Activated CD8-positive, alpha-beta T cell treated with anti-CD3 and anti-CD28 coated beads, Interleukin-2, amount 10 ng/mL, durations not matched to agents 7 days and 5 days (primary cell): ENCODE measurements at regions not wholly inside any gene's neighbourhood (a gene's known extent, or its start where the extent isn't known, plus 50 kb on each side); places are given as distances from the start of the nearest gene placed in this dataset.
"Not testable (repeated sequence)": the region's sequence is repeated elsewhere in the genome, so short reads cannot be mapped to it uniquely, and the experiment has no call there.

Experiments
- ATAC-seq: fragments of 150-1000 bp; cut with Tn5 transposase; one replicate; pipeline ENCODE4 v1.10.0; 2021; ENCODE audit warnings: moderate library complexity
- CTCF ChIA-PET: fragments of 350-600 bp; sonication (Branson Sonifier 250); formaldehyde crosslinking; loops from one replicate; lab custom pipeline; 2021; ENCODE audit warnings: antibody characterized with exemption; lab: Charles Lee
- POLR2A ChIA-PET: fragments of 350-600 bp; sonication (Branson Sonifier 250); formaldehyde crosslinking; loops from one replicate; lab custom pipeline; 2021; ENCODE audit warnings: antibody characterized with exemption; lab: Charles Lee
- DNase-seq: peaks from one replicate; pipeline ENCODE4 v3.0.0-alpha.2; 2020
- H3K27ac Mint-ChIP-seq: one replicate; pipeline ENCODE4 v1.8.0; 2021; ENCODE audit warnings: mild to moderate bottlenecking, mixed read lengths
- H3K27me3 Mint-ChIP-seq: one replicate; pipeline ENCODE4 v1.8.0; 2021; ENCODE audit warnings: low read depth, mixed read lengths
- H3K36me3 Mint-ChIP-seq: one replicate; pipeline ENCODE4 v1.8.0; 2021; ENCODE audit warnings: low read depth, mixed read lengths
- H3K4me1 Mint-ChIP-seq: one replicate; pipeline ENCODE4 v1.8.0; 2021; ENCODE audit warnings: low read depth, mixed read lengths
- H3K4me3 Mint-ChIP-seq: one replicate; pipeline ENCODE4 v1.8.0; 2021; ENCODE audit warnings: mild to moderate bottlenecking, mixed read lengths
- H3K9me3 Mint-ChIP-seq: one replicate; pipeline ENCODE4 v1.8.0; 2022; ENCODE audit warnings: mixed read lengths; ENCODE audit not compliant: insufficient read depth

DNA sequence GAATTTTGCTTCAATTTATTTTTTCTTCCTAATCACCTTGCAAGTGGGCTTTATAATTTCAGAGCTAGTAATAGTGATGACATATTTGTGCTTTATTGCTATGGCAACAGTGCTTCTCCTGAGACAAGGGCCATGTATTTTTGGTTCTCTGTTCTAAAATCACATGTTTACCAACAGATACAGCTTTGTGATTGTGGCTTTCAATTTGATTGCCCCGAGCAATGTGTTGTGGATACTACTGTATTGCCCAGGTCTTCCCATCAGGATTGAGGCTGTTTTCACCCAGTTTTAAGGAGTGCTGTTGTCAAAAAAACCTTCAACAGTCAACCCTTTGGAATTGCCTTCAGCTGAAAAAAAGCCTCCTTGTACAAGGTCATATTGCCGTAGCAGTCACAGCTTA, 841.4 kb upstream of the VRK2 start:
- H3K36me3 Mint-ChIP-seq = no peaks in the 10 kb centered on the region
- H3K4me1 Mint-ChIP-seq = no peaks in the 10 kb centered on the region
- ChIA-PET POLR2A (no interaction called here), CTCF (no interaction called here)
- no peak overlapping the region for H3K27ac Mint-ChIP-seq
- no peak for ATAC-seq
- no peak for DNase-seq
- no peaks in the 10 kb centered on the region for H3K27me3 Mint-ChIP-seq
- no peak overlapping the region for H3K4me3 Mint-ChIP-seq
- H3K9me3 Mint-ChIP-seq = peaks cover 3% of the 10 kb centered on the region

DNA sequence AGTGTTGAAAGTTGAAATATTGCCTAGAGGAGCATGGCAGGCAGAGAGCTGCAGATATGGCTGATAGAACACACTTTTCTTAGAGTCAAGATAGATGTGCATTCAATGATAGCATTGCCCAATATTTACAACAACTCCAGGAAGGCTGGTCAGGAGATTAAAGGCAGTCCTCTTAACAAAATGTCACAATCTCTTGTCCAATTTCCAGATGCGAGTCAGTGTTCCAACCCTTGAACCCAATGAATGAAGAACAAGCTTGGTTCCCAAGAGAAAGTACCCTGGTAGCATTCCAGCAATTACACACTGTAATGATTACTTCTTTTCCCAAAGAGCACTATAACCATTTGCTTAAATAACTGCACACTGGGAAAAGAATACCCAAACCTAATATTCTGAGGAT, 839.4 kb upstream of the VRK2 start:
- CTCF ChIA-PET = no interaction called here
- ATAC-seq = no peak
- Mint-ChIP-seq H3K27ac (no peak overlapping the region), H3K27me3 (no peaks in the 10 kb centered on the region), H3K36me3 (no peaks in the 10 kb centered on the region), H3K9me3 (peaks cover 3% of the 10 kb centered on the region), H3K4me3 (no peak overlapping the region), H3K4me1 (no peaks in the 10 kb centered on the region)
- POLR2A ChIA-PET = no interaction called here
- no peak for DNase-seq

DNA sequence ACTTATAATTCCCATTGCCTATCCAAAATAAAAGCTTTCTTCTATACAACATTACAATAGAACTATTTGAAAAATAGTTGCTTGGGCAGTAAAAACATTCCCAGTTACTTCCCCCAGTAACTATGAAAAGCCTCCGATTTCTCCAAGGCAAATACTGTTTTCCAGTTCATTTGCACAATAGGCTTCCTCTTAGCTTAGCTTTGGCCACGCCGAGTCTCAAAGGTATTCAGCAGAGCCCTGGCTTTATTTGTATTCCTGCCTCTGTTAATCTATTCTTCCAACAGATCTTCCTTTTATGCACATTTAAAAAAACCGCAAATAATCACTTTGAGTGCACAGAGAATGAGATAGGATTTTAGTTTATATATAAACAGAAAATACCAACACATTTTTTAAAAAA, 836.8 kb upstream of the VRK2 start:
- Mint-ChIP-seq H3K4me3 (no peak overlapping the region), H3K9me3 (no peaks in the 10 kb centered on the region), H3K4me1 (no peaks in the 10 kb centered on the region), H3K36me3 (no peaks in the 10 kb centered on the region), H3K27ac (no peak overlapping the region), H3K27me3 (no peaks in the 10 kb centered on the region)
- POLR2A ChIA-PET = no interaction called here
- CTCF ChIA-PET = no interaction called here
- no peak for ATAC-seq
- DNase-seq = no peak

DNA sequence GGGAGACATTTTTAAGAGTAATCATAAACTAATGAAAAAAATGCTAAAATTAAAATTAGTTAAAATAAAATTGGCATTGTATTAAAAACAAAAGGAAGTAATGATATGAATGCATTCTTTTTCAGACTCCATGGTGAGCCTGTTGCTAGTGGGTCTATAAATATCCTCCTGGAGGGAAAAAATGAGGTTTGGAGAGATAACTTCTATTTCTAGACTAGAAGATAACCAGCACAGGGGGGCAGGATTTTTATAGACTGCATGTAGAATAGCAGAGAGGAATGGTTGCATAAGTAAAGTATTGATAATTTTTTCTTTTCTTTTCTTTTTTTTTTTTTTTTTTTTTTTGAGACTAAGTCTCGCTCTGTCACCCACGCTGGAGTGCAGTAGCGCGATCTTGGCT, 835.8 kb upstream of the VRK2 start:
- H3K27ac Mint-ChIP-seq = no peak overlapping the region
- DNase-seq = no peak
- no peaks in the 10 kb centered on the region for H3K27me3 Mint-ChIP-seq
- no peaks in the 10 kb centered on the region for H3K36me3 Mint-ChIP-seq
- H3K4me3 Mint-ChIP-seq = no peak overlapping the region
- H3K9me3 Mint-ChIP-seq = no peaks in the 10 kb centered on the region
- ChIA-PET POLR2A (no interaction called here), CTCF (no interaction called here)
- no peak for ATAC-seq
- no peaks in the 10 kb centered on the region for H3K4me1 Mint-ChIP-seq

DNA sequence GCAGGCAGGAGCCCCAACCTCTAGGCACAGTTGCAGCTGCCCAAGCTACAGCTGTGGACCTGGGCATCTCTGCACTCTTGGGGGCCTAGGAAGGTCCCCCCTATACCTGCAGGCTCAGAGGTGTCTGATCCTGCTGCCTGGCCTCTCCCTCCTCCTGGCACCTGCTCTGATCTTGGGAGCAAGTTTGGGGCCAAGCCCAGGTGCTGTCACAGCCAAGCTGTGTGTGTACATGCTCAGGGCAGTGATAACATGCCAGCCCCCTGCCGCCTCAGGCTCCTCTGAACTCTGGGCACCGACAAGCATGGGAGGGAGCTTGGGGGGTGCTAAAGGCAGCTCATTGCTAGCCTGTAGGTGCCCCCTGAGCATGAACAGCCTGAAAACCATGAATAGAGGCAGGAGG, 829.6 kb upstream of the VRK2 start:
- H3K27ac Mint-ChIP-seq = no peak overlapping the region
- peaks cover 10% of the 10 kb centered on the region for H3K9me3 Mint-ChIP-seq
- no peak overlapping the region for H3K4me3 Mint-ChIP-seq

DNA sequence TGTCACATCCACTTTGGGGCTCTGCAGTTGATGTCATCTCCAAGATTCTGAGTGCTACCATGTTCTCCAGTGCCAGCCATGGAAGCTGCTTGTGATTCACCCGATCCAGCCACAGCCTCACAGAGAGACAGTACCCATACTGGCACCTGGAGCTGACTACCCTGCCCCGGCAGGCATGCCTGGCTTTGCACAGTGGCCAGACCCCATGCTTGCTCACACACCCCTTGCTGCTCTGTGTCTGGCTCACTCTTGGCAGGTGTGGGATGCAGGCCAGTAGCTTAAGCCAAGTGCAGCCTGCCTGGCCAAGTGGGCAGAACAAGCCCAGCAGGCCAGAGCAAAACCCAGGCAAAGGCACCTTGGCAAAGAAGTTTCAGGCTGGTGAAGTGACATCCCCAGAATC, 828.4 kb upstream of the VRK2 start:
- H3K27me3 Mint-ChIP-seq = no peaks in the 10 kb centered on the region
- H3K9me3 Mint-ChIP-seq = peaks cover 10% of the 10 kb centered on the region
- ATAC-seq = no peak
- POLR2A ChIA-PET = no interaction called here
- no peaks in the 10 kb centered on the region for H3K4me1 Mint-ChIP-seq
- CTCF ChIA-PET = no interaction called here
- DNase-seq = no peak
- H3K27ac Mint-ChIP-seq = no peak overlapping the region
- no peaks in the 10 kb centered on the region for H3K36me3 Mint-ChIP-seq
- no peak overlapping the region for H3K4me3 Mint-ChIP-seq

More for the DNA sequence above, 829.6 kb upstream of the VRK2 start:
- no peaks in the 10 kb centered on the region for H3K4me1 Mint-ChIP-seq
- CTCF ChIA-PET = no interaction called here
- no peaks in the 10 kb centered on the region for H3K27me3 Mint-ChIP-seq
- ATAC-seq = no peak
- no peaks in the 10 kb centered on the region for H3K36me3 Mint-ChIP-seq
- no peak for DNase-seq
- POLR2A ChIA-PET = interaction anchor here (0.7 kb wide), 1 partner anchor 233 kb away, joined by 3 read pairs; no protein-coding TSS in a partner anchor

DNA sequence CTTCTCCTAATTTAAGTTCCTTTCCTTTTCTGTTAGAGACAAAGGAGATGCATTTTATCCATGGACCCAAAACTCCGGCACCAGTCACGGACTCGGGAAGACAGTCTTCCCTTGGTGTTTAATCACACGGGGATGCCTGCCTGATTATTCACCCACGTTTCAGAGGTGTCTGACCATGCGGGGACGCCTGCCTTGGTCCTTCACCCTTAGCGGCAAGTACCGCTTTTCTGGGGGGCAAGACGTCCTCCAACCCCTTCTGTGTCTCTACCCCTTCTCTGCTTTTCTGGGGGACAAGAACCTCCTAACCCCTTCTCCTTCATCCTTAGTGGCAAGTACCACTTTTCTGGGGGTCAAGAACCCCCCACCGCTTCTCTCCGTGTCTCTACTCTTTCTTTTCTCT, 816.9 kb upstream of the VRK2 start:
- ATAC-seq, CTCF ChIA-PET: not testable (repeated sequence)
- POLR2A ChIA-PET = interaction anchor here (0.7 kb wide), 1 partner anchor 29 kb away, joined by 3 read pairs; no protein-coding TSS in a partner anchor

DNA sequence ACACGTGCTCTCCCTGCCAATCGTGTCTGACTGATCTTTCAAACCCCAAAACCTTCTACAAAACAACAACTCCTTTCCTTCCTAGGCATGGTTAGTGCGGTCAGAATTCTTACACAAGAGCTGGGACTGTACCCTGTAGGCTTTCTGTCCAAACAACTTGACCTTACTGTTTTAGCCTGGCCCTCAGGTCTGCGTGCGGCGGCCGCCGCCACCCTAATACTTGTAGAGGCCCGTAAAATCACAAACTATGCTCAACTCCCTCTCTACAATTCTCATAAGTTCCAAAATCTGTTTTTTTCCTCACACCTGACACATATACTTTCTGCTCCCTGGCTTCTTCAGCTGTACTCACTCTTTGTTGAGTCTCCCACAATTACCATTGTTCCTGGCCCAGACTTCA, 814.3 kb upstream of the VRK2 start:
- H3K27me3 Mint-ChIP-seq, POLR2A ChIA-PET, H3K9me3 Mint-ChIP-seq, CTCF ChIA-PET, ATAC-seq, H3K4me1 Mint-ChIP-seq, DNase-seq, H3K4me3 Mint-ChIP-seq, H3K27ac Mint-ChIP-seq, H3K36me3 Mint-ChIP-seq: not testable (repeated sequence)

More for the DNA sequence above, 816.9 kb upstream of the VRK2 start:
- not testable (repeated sequence) for H3K4me3 Mint-ChIP-seq, H3K9me3 Mint-ChIP-seq, H3K4me1 Mint-ChIP-seq, DNase-seq, H3K27ac Mint-ChIP-seq, H3K27me3 Mint-ChIP-seq, H3K36me3 Mint-ChIP-seq

DNA sequence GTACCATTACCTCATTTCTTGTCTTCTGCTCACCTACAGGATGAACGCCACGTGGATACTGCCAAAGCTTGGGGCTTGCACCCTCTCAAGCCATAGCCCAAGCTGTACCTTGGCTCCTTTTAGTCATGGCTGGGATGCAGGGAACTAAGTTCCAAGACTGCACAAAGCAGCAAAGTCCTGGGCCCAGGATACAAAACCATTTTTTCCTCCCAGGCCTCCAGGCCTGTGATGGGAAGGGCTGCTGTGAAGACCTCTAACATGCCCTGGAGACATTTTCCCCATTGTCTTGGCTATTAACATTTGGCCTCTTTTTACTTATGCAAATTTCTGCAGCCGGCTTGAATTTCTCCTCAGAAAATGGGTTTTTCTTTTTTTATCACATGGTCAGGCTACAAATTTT, 795.1 kb upstream of the VRK2 start:
- ATAC-seq, H3K4me1 Mint-ChIP-seq, H3K27ac Mint-ChIP-seq, H3K4me3 Mint-ChIP-seq, H3K27me3 Mint-ChIP-seq, POLR2A ChIA-PET, CTCF ChIA-PET, H3K36me3 Mint-ChIP-seq, DNase-seq: not testable (repeated sequence)
- H3K9me3 Mint-ChIP-seq = peaks cover 18% of the 10 kb centered on the region

DNA sequence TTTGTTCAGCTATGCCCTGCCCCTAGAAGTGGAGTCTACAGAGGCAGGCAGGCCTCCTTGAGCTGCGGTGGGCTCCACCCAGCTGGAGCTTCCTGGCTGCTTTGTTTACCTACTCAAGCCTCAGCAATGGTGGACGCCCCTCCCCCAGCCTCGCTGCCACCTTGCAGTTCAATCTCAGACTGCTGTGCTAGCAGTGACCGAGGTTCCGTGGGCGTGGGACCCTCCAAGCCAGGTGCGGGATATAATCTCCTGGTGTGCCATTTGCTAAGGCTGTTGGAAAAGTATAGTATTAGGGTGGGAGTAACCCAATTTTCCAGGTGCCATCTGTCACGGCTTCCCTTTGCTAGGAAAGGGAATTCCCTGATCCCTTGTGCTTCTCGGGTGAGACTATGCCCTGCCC, 770.2 kb upstream of the VRK2 start:
- H3K36me3 Mint-ChIP-seq, H3K27me3 Mint-ChIP-seq, H3K4me3 Mint-ChIP-seq, H3K4me1 Mint-ChIP-seq, DNase-seq, ATAC-seq, H3K27ac Mint-ChIP-seq, POLR2A ChIA-PET, CTCF ChIA-PET: not testable (repeated sequence)
- peaks cover 33% of the 10 kb centered on the region for H3K9me3 Mint-ChIP-seq

DNA sequence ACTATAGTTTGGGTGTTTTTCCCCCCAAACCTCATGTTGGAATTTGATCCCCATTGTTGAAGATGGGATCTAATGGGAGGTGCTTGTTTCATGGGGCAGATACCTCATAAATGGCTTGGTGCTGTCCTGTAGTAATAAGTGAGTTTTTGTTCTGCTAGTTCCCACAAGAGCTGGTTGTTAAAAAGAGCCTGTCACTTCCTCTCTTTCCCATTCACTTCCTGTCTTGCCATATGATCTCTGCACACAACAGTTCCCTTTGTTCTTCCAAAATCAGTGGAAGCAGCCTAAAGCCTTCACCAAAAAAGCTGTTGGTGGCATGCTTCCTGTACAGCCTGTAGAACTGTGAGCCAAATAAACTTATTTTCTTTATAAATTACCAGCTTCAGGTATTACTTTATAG, 768.2 kb upstream of the VRK2 start:
- CTCF ChIA-PET = no interaction called here
- H3K4me1 Mint-ChIP-seq = no peaks in the 10 kb centered on the region

DNA sequence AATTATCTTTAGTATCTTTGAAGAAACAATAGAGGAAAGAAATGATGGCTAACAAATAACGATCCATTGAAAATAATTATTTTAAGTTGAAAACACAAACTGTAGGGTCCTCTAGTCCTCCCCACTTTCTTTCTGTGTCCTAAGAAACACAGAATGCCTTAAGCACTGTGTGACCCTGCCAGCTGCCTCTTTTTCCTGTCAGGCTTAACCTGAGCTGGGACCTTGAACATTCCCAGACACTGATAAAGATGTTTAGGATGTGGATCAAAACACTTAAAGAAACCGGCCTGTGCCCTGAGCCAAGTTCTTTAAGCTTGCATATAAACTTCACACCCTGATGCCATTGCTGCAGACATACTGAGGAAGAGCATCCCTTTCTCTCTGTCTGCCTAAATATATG, 755.4 kb upstream of the VRK2 start:
- DNase-seq (no peak), ATAC-seq (no peak)
- CTCF ChIA-PET = no interaction called here
- POLR2A ChIA-PET = no interaction called here
- Mint-ChIP-seq H3K9me3 (peaks cover 11% of the 10 kb centered on the region), H3K27me3 (no peaks in the 10 kb centered on the region), H3K36me3 (no peaks in the 10 kb centered on the region), H3K27ac (no peak overlapping the region), H3K4me3 (no peak overlapping the region), H3K4me1 (no peaks in the 10 kb centered on the region)

More for the DNA sequence above, 768.2 kb upstream of the VRK2 start:
- no peaks in the 10 kb centered on the region for H3K36me3 Mint-ChIP-seq
- peaks cover 31% of the 10 kb centered on the region for H3K9me3 Mint-ChIP-seq
- ATAC-seq (no peak), DNase-seq (no peak)
- POLR2A ChIA-PET = no interaction called here
- H3K4me3 Mint-ChIP-seq = no peak overlapping the region
- H3K27ac Mint-ChIP-seq = no peak overlapping the region
- no peaks in the 10 kb centered on the region for H3K27me3 Mint-ChIP-seq

DNA sequence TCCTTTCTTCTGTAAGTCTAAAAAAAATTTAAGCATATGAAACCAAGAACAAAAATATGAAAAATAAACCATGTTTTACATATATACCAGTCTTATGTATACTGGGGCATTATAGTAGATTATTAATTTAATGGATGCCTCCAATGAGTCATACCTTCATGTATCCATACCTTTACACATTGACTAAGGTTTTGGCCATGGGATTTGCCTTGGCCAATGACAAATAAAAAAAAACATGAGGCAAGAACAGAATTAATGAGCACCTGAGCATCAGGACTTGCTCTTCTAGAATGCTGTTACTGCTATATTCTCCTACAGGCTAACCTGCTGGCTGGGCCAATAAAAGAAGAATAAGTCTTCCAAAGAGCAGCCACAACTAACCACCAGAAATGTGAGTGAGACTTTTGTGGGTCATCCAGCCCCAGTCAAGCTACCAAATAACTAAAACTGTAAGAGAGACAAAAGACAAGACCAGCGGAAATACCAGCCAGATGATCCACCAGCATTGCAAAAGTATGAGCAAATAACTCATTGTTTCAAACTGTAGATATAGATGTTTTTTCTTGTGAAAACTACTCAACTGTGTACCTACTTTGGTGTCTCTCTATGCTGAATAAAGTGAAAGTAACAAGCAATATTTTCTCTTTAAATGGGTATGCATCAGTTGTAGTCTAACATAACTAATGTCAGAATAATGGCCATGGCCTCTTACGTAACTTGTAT, 749.6 kb upstream of the VRK2 start:
- Mint-ChIP-seq H3K36me3 (no peaks in the 10 kb centered on the region), H3K4me1 (no peaks in the 10 kb centered on the region), H3K4me3 (no peak overlapping the region), H3K27me3 (no peaks in the 10 kb centered on the region), H3K9me3 (peaks cover 6% of the 10 kb centered on the region), H3K27ac (no peak overlapping the region)
- no peak for ATAC-seq
- no peak for DNase-seq
- POLR2A ChIA-PET = no interaction called here
- CTCF ChIA-PET = no interaction called here
